Bronchial epithelial cell (primary cell): ENCODE measurements at regions not wholly inside any gene's neighbourhood (a gene's known extent, or its start where the extent isn't known, plus 50 kb on each side); places are given as distances from the start of the nearest gene placed in this dataset.

Experiments used
- DNase-seq: peaks from one replicate; pipeline ENCODE4 v3.0.0-alpha.2; 2010; ENCODE audit warnings: low read depth
- FAIRE-seq: peaks from 2 replicates; lab custom pipeline; 2011; peaks lifted over from hg19 to GRCh38; lab: Jason Lieb, UNC
- H3K27me3 ChIP-seq: 2 replicates; pipeline ENCODE4 v1.5.1; 2011; ENCODE audit warnings: low read length; ENCODE audit not compliant: control insufficient read depth, insufficient read depth
- H3K36me3 ChIP-seq: 2 replicates; pipeline ENCODE4 v1.5.1; 2011; ENCODE audit warnings: low read length; ENCODE audit not compliant: control insufficient read depth, insufficient read depth
- H3K4me3 ChIP-seq: 2 replicates; pipeline ENCODE4 v1.5.1; 2011; ENCODE audit warnings: mild to moderate bottlenecking, low read depth, low read length, control low read depth
- TF ChIP-seq, protein P1 (sequence below): IDR thresholded peaks from 2 replicates; pipeline ENCODE4 v1.5.1; 2011; ENCODE audit warnings: mild to moderate bottlenecking, moderate library complexity, low read length, control low read depth, inconsistent platforms; ENCODE audit not compliant: insufficient read depth, severe bottlenecking

DNA sequence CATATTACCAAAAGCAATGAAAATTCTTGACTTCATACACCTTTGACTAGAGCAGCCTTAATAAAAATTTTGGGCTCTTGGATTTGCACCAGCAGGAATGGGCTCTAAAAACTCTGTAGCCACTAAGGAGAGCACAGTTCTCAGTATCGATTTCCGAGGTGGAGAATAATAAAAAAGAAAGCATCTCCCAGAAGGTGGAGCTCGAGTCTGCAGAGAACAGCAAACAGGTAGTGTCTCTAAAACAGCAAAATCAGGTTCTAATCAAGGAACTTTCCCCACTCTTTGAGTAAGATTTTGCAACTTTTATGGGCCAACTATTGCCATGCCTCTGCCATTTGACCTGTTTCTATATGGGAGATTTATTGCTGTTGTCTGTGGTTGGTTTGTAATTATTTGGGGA lies 258.7 kb upstream of the GPC6 start:
- FAIRE-seq = no peak
- Histone ChIP-seq H3K36me3 (no peaks in the 10 kb centered on the region), H3K27me3 (no peaks in the 10 kb centered on the region), H3K4me3 (no peak overlapping the region)
- DNase-seq = peak; percentile 1
- TF ChIP-seq, protein P1, sequence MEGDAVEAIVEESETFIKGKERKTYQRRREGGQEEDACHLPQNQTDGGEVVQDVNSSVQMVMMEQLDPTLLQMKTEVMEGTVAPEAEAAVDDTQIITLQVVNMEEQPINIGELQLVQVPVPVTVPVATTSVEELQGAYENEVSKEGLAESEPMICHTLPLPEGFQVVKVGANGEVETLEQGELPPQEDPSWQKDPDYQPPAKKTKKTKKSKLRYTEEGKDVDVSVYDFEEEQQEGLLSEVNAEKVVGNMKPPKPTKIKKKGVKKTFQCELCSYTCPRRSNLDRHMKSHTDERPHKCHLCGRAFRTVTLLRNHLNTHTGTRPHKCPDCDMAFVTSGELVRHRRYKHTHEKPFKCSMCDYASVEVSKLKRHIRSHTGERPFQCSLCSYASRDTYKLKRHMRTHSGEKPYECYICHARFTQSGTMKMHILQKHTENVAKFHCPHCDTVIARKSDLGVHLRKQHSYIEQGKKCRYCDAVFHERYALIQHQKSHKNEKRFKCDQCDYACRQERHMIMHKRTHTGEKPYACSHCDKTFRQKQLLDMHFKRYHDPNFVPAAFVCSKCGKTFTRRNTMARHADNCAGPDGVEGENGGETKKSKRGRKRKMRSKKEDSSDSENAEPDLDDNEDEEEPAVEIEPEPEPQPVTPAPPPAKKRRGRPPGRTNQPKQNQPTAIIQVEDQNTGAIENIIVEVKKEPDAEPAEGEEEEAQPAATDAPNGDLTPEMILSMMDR = peak; percentile 13

DNA sequence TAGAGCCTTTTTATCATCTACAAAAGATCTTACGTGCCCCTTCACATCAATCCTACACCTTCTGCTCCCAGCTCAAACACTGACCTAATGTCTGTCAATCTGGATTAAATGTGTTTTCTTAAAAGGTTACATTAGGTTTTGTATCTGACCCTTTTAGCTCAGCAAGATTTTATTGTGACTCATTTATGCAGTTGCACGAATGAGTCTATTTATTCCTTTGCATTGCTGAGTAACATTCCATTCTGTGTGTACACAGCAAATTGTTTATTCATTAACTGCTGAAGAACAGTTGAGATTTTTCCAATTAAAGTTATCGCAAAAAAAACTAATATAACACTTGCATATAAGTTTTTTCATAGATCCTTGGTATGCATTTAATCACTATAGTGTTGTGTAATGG lies 253.9 kb upstream of the GPC6 start:
- Histone ChIP-seq H3K4me3 (no peak overlapping the region), H3K36me3 (no peaks in the 10 kb centered on the region), H3K27me3 (no peaks in the 10 kb centered on the region)
- DNase-seq (peak; percentile 15), FAIRE-seq (no peak)
- TF ChIP-seq, protein P1 = no peak

DNA sequence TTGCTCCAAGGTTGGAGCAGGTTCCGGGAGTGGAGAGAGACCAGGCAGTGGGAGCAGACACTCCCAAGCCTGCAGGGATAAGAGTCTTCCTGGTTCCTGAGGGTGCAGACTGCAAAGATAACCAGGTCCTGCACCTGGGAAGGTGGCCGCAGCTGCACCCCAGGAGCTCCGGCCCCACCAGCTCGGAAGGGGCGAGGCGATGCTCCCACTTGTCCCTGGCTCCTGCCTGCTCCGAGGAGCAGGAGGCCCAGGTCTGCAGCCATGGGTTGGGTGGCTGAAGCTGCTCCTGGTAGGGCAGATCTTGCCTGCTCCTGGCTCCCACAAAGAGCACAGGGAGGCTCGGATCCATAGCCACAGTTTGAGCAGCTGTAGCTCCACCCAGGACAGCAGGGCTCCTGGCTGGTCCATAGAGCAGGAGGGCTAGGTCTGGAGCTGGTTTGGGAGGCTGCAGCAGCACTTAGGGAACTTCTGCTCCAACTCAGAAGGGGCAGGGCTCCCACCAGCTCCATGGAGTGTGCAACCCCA lies 251.6 kb upstream of the GPC6 start:
- Histone ChIP-seq H3K4me3 (no peak overlapping the region), H3K27me3 (no peaks in the 10 kb centered on the region), H3K36me3 (no peaks in the 10 kb centered on the region)
- TF ChIP-seq, protein P1 = no peak
- FAIRE-seq = no peak
- no peak for DNase-seq

DNA sequence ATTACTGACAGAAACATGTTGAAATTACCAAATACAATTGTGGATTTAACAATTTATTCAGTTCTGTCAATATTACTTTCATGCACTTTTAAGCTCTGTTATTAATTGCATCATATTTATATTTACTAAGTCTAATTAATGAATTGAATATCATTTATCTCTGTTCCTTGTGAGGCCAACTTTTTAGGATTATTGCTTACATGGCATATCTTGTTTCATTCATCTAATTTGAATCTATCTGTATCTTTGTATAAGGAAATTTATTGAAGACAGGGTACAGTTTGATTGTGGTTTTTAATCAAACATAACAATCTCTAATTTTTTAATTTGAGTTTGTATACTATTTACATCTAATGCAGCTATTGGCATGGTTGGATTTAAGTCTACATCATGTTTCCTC lies 249.9 kb upstream of the GPC6 start:
- Histone ChIP-seq H3K4me3 (no peak overlapping the region), H3K36me3 (no peaks in the 10 kb centered on the region), H3K27me3 (no peaks in the 10 kb centered on the region)
- DNase-seq (no peak), FAIRE-seq (no peak)
- TF ChIP-seq, protein P1 = no peak

DNA sequence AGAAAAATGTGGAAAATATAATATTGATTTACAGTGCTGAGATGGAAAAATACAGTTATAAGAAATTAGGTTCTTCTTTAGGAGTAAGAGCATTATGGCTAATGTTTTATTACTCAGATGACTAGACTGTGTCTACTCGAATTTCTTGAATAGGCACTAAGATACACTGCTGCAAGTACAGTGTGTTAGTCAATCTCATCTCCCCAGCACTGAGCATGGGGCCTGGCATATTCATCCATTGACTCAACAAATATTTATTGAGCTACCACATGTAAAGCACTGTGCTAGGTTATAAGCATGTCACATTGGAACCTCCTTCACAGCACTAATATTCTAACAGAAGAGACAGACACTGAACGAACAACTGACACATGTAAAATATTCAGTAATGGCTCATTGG lies 242.5 kb upstream of the GPC6 start:
- FAIRE-seq = no peak
- TF ChIP-seq, protein P1 = no peak
- no peak overlapping the region for H3K4me3 ChIP-seq
- H3K27me3 ChIP-seq = no peaks in the 10 kb centered on the region
- DNase-seq = no peak
- H3K36me3 ChIP-seq = no peaks in the 10 kb centered on the region

DNA sequence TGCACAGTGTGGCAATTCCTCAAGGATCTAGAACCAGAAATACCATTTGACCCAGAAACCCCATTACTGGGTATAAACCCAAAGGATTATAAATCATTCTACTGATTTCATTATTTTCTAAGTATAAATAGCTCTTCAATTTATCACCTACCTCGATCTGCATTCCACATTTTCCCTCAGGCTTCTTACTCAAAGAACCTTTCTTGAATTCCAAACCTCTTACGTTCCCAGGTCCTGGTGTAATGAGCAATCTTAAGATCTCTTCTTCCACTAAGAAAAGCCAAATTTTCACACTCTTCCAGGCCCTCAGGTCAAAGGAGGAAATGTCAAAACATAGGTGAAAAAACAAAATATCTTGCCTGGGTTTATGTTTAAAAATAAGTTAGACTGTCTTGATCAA lies 237.3 kb upstream of the GPC6 start:
- FAIRE-seq = no peak
- H3K36me3 ChIP-seq = no peaks in the 10 kb centered on the region
- TF ChIP-seq, protein P1 = no peak
- H3K4me3 ChIP-seq = no peak overlapping the region
- no peaks in the 10 kb centered on the region for H3K27me3 ChIP-seq
- peak; percentile 13 for DNase-seq
